ENCODE measurements at regions not wholly inside any gene's neighbourhood (a gene's known extent, or its start where the extent isn't known, plus 50 kb on each side); places are given as distances from the start of the nearest gene placed in this dataset.
A peak's percentile ranks its signal among the peaks of the same experiment; 100 is the strongest.
"Not testable (repeated sequence)": the region's sequence is repeated elsewhere in the genome, so short reads cannot be mapped to it uniquely, and the experiment has no call there.

DNA sequence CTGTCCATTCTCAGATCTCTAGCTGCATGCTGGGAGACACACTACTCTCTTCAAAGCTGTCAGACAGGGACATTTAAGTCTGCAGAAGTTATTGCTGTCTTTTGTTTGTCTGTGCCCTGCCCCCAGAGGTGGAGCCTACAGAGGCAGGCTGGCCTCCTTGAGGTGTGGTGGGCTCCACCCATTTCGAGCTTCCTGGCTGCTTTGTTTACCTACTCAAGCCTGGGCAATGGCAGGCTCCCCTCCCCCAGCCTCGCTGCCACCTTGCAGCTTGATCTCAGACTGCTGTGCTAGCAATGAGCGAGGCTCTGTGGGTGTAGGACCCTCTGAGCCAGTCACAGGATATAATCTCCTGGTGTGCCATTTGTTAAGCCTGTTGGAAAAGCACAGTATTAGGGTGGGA lies 59.4 kb upstream of the NUDT11 start:
- H3K27me3 ChIP-seq (ENCODE audit: low read length); H2AFZ ChIP-seq (ENCODE audit: low read length); H3K9me2 ChIP-seq (replicated peaks; ENCODE audit: low read length); H3F3A ChIP-seq (ENCODE audit: low read length, unreplicated experiment); BruUV-seq (replicated peaks); H3K9me3 ChIP-seq (ENCODE audit: low read length); H3K9ac ChIP-seq (ENCODE audit: low read length); CTCF ChIA-PET; POLR2A ChIA-PET (ENCODE audit: unreplicated experiment); H3K4me3 ChIP-seq (ENCODE audit: low read length); H3K4me1 ChIP-seq (ENCODE audit: insufficient read depth, low read length); H3K79me2 ChIP-seq (ENCODE audit: low read length); H4K20me1 ChIP-seq (ENCODE audit: low read length); H3K4me2 ChIP-seq (ENCODE audit: low read length); ATAC-seq; H3K36me3 ChIP-seq (ENCODE audit: low read depth, low read length); intact Hi-C loops (cut with micrococcal nuclease); H3K27ac ChIP-seq (ENCODE audit: low read length): not testable (repeated sequence)
- DNase-seq = peak; percentile 4
